A673 (cell line): ENCODE measurements at regions not wholly inside any gene's neighbourhood (a gene's known extent, or its start where the extent isn't known, plus 50 kb on each side); places are given as distances from the start of the nearest gene placed in this dataset.

Experiments used
- EZH2 ChIP-seq: fragments of 200-600 bp; sonication (generic); IDR thresholded peaks from 2 replicates; pipeline ENCODE4 v1.6.1; 2017; ENCODE audit warnings: borderline replicate concordance, low read depth, mild to moderate bottlenecking, mixed read lengths, antibody characterized with exemption, low read length; ENCODE audit not compliant: poor library complexity, severe bottlenecking
- TF ChIP-seq, protein P1 (sequence below): fragments of 300-800, 200-600 bp; sonication (generic); conservative IDR thresholded peaks from 2 replicates; pipeline ENCODE4 v1.5.1; 2017; ENCODE audit warnings: low read depth, mild to moderate bottlenecking, antibody characterized with exemption, low read length, moderate library complexity, mixed read lengths

DNA sequence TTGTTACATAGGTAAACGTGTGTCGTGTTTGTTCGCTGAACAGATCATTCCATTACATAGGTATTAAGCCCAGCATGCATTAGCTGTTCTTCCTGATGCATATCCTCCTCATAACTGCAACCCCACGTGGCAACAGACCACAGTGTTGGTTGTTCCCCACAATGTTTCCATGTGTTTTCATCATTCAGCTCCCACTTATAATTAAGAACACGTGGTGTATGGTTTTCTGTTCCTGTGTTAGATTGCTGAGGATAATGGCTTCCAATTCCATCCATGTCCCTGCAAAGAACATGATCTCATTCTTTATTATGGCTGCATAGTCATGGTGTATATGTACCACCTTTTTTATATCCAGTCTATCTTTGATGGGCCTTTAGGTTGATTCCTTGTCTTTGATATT, 1071.1 kb downstream of the SLC16A7 start:
- TF ChIP-seq, protein P1, sequence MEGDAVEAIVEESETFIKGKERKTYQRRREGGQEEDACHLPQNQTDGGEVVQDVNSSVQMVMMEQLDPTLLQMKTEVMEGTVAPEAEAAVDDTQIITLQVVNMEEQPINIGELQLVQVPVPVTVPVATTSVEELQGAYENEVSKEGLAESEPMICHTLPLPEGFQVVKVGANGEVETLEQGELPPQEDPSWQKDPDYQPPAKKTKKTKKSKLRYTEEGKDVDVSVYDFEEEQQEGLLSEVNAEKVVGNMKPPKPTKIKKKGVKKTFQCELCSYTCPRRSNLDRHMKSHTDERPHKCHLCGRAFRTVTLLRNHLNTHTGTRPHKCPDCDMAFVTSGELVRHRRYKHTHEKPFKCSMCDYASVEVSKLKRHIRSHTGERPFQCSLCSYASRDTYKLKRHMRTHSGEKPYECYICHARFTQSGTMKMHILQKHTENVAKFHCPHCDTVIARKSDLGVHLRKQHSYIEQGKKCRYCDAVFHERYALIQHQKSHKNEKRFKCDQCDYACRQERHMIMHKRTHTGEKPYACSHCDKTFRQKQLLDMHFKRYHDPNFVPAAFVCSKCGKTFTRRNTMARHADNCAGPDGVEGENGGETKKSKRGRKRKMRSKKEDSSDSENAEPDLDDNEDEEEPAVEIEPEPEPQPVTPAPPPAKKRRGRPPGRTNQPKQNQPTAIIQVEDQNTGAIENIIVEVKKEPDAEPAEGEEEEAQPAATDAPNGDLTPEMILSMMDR: no peak
- no peak for TF ChIP-seq EZH2
